ENCODE measurements at regions not wholly inside any gene's neighbourhood (a gene's known extent, or its start where the extent isn't known, plus 50 kb on each side); places are given as distances from the start of the nearest gene placed in this dataset.

DNA sequence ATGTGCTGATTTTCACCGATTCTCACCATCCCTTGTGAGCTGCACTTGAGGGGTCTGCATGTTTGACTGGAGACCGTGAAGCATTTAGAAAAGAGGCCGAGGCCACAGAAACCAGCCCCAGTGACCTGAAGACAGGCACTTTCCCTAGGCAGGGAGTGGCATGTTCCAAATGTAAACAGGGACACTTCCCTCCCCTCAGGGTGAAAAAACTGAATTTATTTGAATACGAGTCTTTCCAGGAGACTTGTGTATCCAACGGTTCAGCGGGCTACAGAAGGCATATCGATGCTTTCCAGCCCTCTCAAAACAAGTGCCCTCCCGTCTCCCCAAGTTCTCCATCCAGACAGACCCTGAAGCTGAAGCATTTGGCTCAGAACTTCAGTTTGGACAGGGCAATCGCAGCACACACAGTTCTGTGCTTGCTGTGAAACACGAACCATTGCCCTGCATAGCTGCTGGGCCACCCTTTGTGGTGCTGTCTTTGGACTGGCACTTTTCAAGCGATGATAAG, 106.1 kb downstream of the ZIC5 start:
- TF ChIP-seq, protein P1, sequence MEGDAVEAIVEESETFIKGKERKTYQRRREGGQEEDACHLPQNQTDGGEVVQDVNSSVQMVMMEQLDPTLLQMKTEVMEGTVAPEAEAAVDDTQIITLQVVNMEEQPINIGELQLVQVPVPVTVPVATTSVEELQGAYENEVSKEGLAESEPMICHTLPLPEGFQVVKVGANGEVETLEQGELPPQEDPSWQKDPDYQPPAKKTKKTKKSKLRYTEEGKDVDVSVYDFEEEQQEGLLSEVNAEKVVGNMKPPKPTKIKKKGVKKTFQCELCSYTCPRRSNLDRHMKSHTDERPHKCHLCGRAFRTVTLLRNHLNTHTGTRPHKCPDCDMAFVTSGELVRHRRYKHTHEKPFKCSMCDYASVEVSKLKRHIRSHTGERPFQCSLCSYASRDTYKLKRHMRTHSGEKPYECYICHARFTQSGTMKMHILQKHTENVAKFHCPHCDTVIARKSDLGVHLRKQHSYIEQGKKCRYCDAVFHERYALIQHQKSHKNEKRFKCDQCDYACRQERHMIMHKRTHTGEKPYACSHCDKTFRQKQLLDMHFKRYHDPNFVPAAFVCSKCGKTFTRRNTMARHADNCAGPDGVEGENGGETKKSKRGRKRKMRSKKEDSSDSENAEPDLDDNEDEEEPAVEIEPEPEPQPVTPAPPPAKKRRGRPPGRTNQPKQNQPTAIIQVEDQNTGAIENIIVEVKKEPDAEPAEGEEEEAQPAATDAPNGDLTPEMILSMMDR (IDR thresholded peaks at IDR 0.05; ENCODE audit: extremely low read depth, insufficient read depth, missing control alignments) = no peak
- in situ Hi-C loops (cut with MboI; ENCODE audit: low pct_unique_long_range_greater_than_20kb, low sequenced_read_pairs, unreplicated experiment) = no loop called here
- DNase-seq (ENCODE audit: low spot score) = no peak

- TF ChIP-seq, protein P1 (IDR thresholded peaks at IDR 0.05; ENCODE audit: extremely low read depth, insufficient read depth, missing control alignments) = no peak
- in situ Hi-C loops (cut with MboI; ENCODE audit: low pct_unique_long_range_greater_than_20kb, low sequenced_read_pairs, unreplicated experiment) = no loop called here
- no peak for DNase-seq (ENCODE audit: low spot score)
These were observed 107.0 kb downstream of the ZIC5 start for GRCh38 chr13:99864627-99864990.

GRCh38 chr13:99863789-99864626, 107.6 kb downstream of the ZIC5 start:
- TF ChIP-seq, protein P1 (IDR thresholded peaks at IDR 0.05; ENCODE audit: extremely low read depth, insufficient read depth, missing control alignments) = no peak
- no peak for DNase-seq (ENCODE audit: low spot score)
- in situ Hi-C loops (cut with MboI; ENCODE audit: low pct_unique_long_range_greater_than_20kb, low sequenced_read_pairs, unreplicated experiment) = no loop called here

DNA sequence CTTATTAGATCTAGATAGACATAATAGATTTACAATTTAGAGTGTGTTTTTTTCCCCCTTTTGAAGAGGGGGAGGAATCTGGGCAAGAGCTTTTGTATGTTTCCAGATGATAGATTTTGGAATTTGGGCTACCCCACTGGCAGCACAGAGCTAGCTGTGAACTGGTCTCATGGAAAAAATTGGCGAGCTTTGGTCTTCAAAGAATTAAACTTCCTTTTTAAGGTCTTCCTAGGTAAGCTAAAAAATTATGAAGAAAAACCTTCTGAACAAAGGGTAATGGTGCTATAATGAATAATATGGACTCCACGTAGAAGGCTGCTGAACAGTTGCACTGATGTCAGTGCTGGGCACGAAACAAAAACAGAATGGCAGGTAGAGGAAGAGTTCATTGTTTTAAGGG, 109.3 kb downstream of the ZIC5 start:
- in situ Hi-C loops (cut with MboI; ENCODE audit: low pct_unique_long_range_greater_than_20kb, low sequenced_read_pairs, unreplicated experiment) = no loop called here
- no peak for DNase-seq (ENCODE audit: low spot score)
- TF ChIP-seq, protein P1 (IDR thresholded peaks at IDR 0.05; ENCODE audit: extremely low read depth, insufficient read depth, missing control alignments) = no peak

DNA sequence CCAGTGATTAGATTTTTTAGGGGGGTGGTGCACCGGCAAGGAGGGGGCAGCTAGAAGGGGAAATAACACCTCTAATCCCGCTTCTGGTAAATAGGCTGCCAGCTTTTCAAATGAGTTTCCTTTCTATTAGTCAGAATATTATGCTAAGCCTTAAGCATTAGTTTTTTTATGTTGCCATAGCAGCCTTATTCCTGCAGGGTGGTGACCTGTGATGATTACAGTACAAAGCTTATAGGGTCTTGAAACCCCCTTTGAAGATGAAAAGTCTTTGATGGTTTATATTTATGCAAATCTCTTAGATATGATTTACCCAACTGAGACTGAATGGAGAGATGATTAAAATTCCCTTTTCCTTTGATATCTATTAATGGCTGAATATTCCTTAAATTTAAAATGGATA, 109.8 kb downstream of the ZIC5 start:
- TF ChIP-seq, protein P1 (IDR thresholded peaks at IDR 0.05; ENCODE audit: extremely low read depth, insufficient read depth, missing control alignments) = no peak
- DNase-seq (ENCODE audit: low spot score) = no peak
- in situ Hi-C loops (cut with MboI; ENCODE audit: low pct_unique_long_range_greater_than_20kb, low sequenced_read_pairs, unreplicated experiment) = no loop called here

DNA sequence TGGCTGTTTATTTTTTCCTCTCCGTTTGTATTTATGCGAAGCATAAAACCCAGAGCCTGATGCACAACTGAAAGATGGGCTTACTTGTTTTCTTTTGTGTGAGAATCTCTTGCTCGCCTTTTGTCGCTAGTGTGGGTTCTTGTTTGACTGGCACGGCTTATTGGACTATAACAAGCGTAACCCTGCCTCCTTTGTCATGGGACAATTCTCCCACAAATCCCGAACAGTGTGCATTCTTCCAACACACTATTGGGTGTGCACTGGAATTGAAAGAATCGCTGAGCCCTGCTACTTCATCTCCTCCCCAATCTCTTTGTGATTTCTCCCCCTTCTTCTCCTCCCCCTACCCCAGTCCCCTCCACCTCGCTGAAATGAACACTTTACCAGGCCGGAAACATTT, 110.8 kb downstream of the ZIC5 start:
- in situ Hi-C loops (cut with MboI; ENCODE audit: low pct_unique_long_range_greater_than_20kb, low sequenced_read_pairs, unreplicated experiment) = no loop called here
- no peak for DNase-seq (ENCODE audit: low spot score)
- TF ChIP-seq, protein P1 (IDR thresholded peaks at IDR 0.05; ENCODE audit: extremely low read depth, insufficient read depth, missing control alignments) = no peak
